ENCODE measurements at regions not wholly inside any gene's neighbourhood (a gene's known extent, or its start where the extent isn't known, plus 50 kb on each side); places are given as distances from the start of the nearest gene placed in this dataset.

GRCh38 chr13:88895261-88895941, 1224.2 kb downstream of the SLITRK5 start:
- no peak for TF ChIP-seq SUZ12 (IDR thresholded peaks at IDR 0.05; ENCODE audit: extremely low read depth, insufficient read depth, insufficient read length)
- no peak for TF ChIP-seq YY1 (IDR thresholded peaks at IDR 0.05; ENCODE audit: insufficient read depth, insufficient read length)
- no peak for TF ChIP-seq ZNF274 (IDR thresholded peaks at IDR 0.05; ENCODE audit: low read depth, low read length)
